Astrocyte (in vitro differentiated cells and primary cell): ENCODE measurements at regions not wholly inside any gene's neighbourhood (a gene's known extent, or its start where the extent isn't known, plus 50 kb on each side); places are given as distances from the start of the nearest gene placed in this dataset.
"Not testable (repeated sequence)": the region's sequence is repeated elsewhere in the genome, so short reads cannot be mapped to it uniquely, and the experiment has no call there.

ENCODE experiments used
- DNase-seq: peaks from one replicate; pipeline ENCODE4 v3.0.0-alpha.2; 2010; ENCODE audit warnings: low read depth
- FAIRE-seq: peaks from 2 replicates; lab custom pipeline; 2011; peaks lifted over from hg19 to GRCh38; lab: Jason Lieb, UNC
- H2AFZ ChIP-seq: 2 replicates; pipeline ENCODE4 v1.6.0; 2012; ENCODE audit warnings: low read depth, low read length, inconsistent platforms
- H3K27ac ChIP-seq: 2 replicates; pipeline ENCODE4 v1.5.1; 2011; ENCODE audit warnings: low read depth, low read length, inconsistent platforms
- H3K27me3 ChIP-seq: 2 replicates; pipeline ENCODE4 v1.6.0; 2011; ENCODE audit warnings: low read length, inconsistent platforms; ENCODE audit not compliant: insufficient read depth
- H3K36me3 ChIP-seq: 2 replicates; pipeline ENCODE4 v1.5.1; 2011; ENCODE audit warnings: low read length, inconsistent platforms; ENCODE audit not compliant: insufficient read depth
- H3K4me1 ChIP-seq: 2 replicates; pipeline ENCODE4 v1.5.1; 2011; ENCODE audit warnings: low read length, inconsistent platforms; ENCODE audit not compliant: insufficient read depth
- H3K4me2 ChIP-seq: 2 replicates; pipeline ENCODE4 v1.6.0; 2012; ENCODE audit warnings: low read length, inconsistent platforms
- H3K4me3 ChIP-seq: 2 replicates; pipeline ENCODE4 v1.5.1; 2011; ENCODE audit warnings: low read depth, mild to moderate bottlenecking, low read length, inconsistent platforms; ENCODE audit not compliant: insufficient read depth
- H3K79me2 ChIP-seq: 2 replicates; pipeline ENCODE4 v1.6.0; 2012; ENCODE audit warnings: mild to moderate bottlenecking, low read length, inconsistent platforms; ENCODE audit not compliant: insufficient read depth
- H3K9ac ChIP-seq: 2 replicates; pipeline ENCODE4 v1.6.0; 2012; ENCODE audit warnings: mild to moderate bottlenecking, low read length, inconsistent platforms
- H3K9me3 ChIP-seq: 2 replicates; pipeline ENCODE4 v1.5.1; 2012; ENCODE audit warnings: low read depth, mild to moderate bottlenecking, low read length, inconsistent platforms; ENCODE audit not compliant: insufficient read depth
- H4K20me1 ChIP-seq: 2 replicates; pipeline ENCODE4 v1.6.0; 2012; ENCODE audit warnings: low read length, inconsistent platforms; ENCODE audit not compliant: insufficient read depth
- H3K27ac Mint-ChIP-seq: one replicate; pipeline ENCODE4 v1.8.0; 2021; ENCODE audit warnings: mild to moderate bottlenecking, mixed read lengths; ENCODE audit not compliant: unreplicated experiment
- H3K27me3 Mint-ChIP-seq: one replicate; pipeline ENCODE4 v1.8.0; 2021; ENCODE audit warnings: low read depth, mixed read lengths; ENCODE audit not compliant: unreplicated experiment
- H3K36me3 Mint-ChIP-seq: one replicate; pipeline ENCODE4 v1.8.0; 2021; ENCODE audit warnings: low read depth, mixed read lengths; ENCODE audit not compliant: unreplicated experiment
- H3K4me1 Mint-ChIP-seq: one replicate; pipeline ENCODE4 v1.8.0; 2021; ENCODE audit warnings: low read depth, mixed read lengths; ENCODE audit not compliant: unreplicated experiment
- H3K4me3 Mint-ChIP-seq: one replicate; pipeline ENCODE4 v1.8.0; 2021; ENCODE audit warnings: mild to moderate bottlenecking, moderate library complexity, mixed read lengths; ENCODE audit not compliant: unreplicated experiment
- H3K9me3 Mint-ChIP-seq: one replicate; pipeline ENCODE4 v1.8.0; 2021; ENCODE audit warnings: mild to moderate bottlenecking, mixed read lengths; ENCODE audit not compliant: unreplicated experiment
- CTCF ChIP-seq: IDR thresholded peaks from 2 replicates; pipeline ENCODE4 v1.5.1; 2011; ENCODE audit warnings: low read depth, mild to moderate bottlenecking, inconsistent platforms, low read length, moderate library complexity; ENCODE audit not compliant: insufficient read depth
- EZH2 ChIP-seq: IDR thresholded peaks from 2 replicates; pipeline ENCODE4 v1.6.1; 2012; ENCODE audit warnings: mild to moderate bottlenecking, low read length, inconsistent platforms; ENCODE audit not compliant: insufficient read depth

GRCh38 chr10:3563298-3563697, 221.7 kb downstream of the KLF6 start:
- Mint-ChIP-seq H3K36me3 (no peaks in the 10 kb centered on the region), H3K27me3 (peaks cover 2% of the 10 kb centered on the region), H3K9me3 (no peaks in the 10 kb centered on the region), H3K4me1 (peaks cover 3% of the 10 kb centered on the region), H3K27ac (no peak overlapping the region), H3K4me3 (no peak overlapping the region)
- H3K4me3 ChIP-seq, result no peak overlapping the region
- H3K27ac ChIP-seq, result no peak overlapping the region
- H3K79me2 ChIP-seq, result no peaks in the 10 kb centered on the region
- DNase-seq (no peak), FAIRE-seq (no peak)
- H3K27me3 ChIP-seq, result no peaks in the 10 kb centered on the region
- H3K36me3 ChIP-seq, result no peaks in the 10 kb centered on the region
- no peak overlapping the region for H2AFZ ChIP-seq
- no peak overlapping the region for H3K4me2 ChIP-seq
- H3K9ac ChIP-seq, result no peak overlapping the region
- H3K9me3 ChIP-seq, result no peaks in the 10 kb centered on the region
- H4K20me1 ChIP-seq, result no peaks in the 10 kb centered on the region
- TF ChIP-seq EZH2 (no peak), CTCF (no peak)
- no peaks in the 10 kb centered on the region for H3K4me1 ChIP-seq

GRCh38 chr10:3560628-3561027, 224.4 kb downstream of the KLF6 start:
- not testable (repeated sequence) for FAIRE-seq, H3K27me3 ChIP-seq

GRCh38 chr10:3559527-3559926, 225.5 kb downstream of the KLF6 start:
- H3K9ac ChIP-seq, result no peak overlapping the region
- no peak overlapping the region for H3K4me3 ChIP-seq
- H3K4me2 ChIP-seq, result no peak overlapping the region
- no peak overlapping the region for H2AFZ ChIP-seq
- Mint-ChIP-seq H3K27ac (no peak overlapping the region), H3K27me3 (no peaks in the 10 kb centered on the region), H3K36me3 (no peaks in the 10 kb centered on the region), H3K4me3 (no peak overlapping the region), H3K9me3 (no peaks in the 10 kb centered on the region), H3K4me1 (peaks cover 3% of the 10 kb centered on the region)
- no peak for FAIRE-seq
- TF ChIP-seq EZH2 (no peak), CTCF (no peak)
- H4K20me1 ChIP-seq, result no peaks in the 10 kb centered on the region
- DNase-seq, result no peak
- no peaks in the 10 kb centered on the region for H3K27me3 ChIP-seq
- H3K79me2 ChIP-seq, result no peaks in the 10 kb centered on the region
- H3K27ac ChIP-seq, result no peak overlapping the region
- H3K9me3 ChIP-seq, result no peaks in the 10 kb centered on the region
- no peaks in the 10 kb centered on the region for H3K4me1 ChIP-seq
- no peaks in the 10 kb centered on the region for H3K36me3 ChIP-seq

More at GRCh38 chr10:3560628-3561027, 224.4 kb downstream of the KLF6 start:
- not testable (repeated sequence) for H3K4me1 Mint-ChIP-seq, DNase-seq, H3K9ac ChIP-seq, H4K20me1 ChIP-seq, H3K36me3 ChIP-seq, H3K4me1 ChIP-seq, H3K27ac ChIP-seq, H3K79me2 ChIP-seq, H3K9me3 ChIP-seq, H2AFZ ChIP-seq, H3K4me3 ChIP-seq, H3K9me3 Mint-ChIP-seq, H3K27ac Mint-ChIP-seq, H3K4me2 ChIP-seq, H3K4me3 Mint-ChIP-seq, H3K36me3 Mint-ChIP-seq, H3K27me3 Mint-ChIP-seq
